Fibroblast of skin of back (primary cell): ENCODE measurements at regions not wholly inside any gene's neighbourhood (a gene's known extent, or its start where the extent isn't known, plus 50 kb on each side); places are given as distances from the start of the nearest gene placed in this dataset.
"Not testable (repeated sequence)": the region's sequence is repeated elsewhere in the genome, so short reads cannot be mapped to it uniquely, and the experiment has no call there.

ENCODE experiments used
- DNase-seq: peaks from one replicate; pipeline ENCODE4 v3.0.0-alpha.2; 2013

GRCh38 chr3:163632722-163633121, 1445.6 kb downstream of the SI start:
- DNase-seq = no peak

GRCh38 chr3:163626753-163627152, 1451.5 kb downstream of the SI start:
- DNase-seq = no peak

GRCh38 chr3:163622384-163622783, 1455.9 kb downstream of the SI start:
- DNase-seq = no peak

GRCh38 chr3:163614886-163615285, 1463.4 kb downstream of the SI start:
- no peak for DNase-seq

- DNase-seq = no peak
Observed at GRCh38 chr3:163605915-163606314, 1472.4 kb downstream of the SI start.

GRCh38 chr3:163601426-163601825, 1476.9 kb downstream of the SI start:
- DNase-seq = no peak

GRCh38 chr3:163587342-163587741, 1491.0 kb downstream of the SI start:
- peak; percentile 2 for DNase-seq

- no peak for DNase-seq
Observed at GRCh38 chr3:163582967-163583366, 1495.3 kb downstream of the SI start.

GRCh38 chr3:163577271-163577670, 1501.0 kb downstream of the SI start:
- no peak for DNase-seq

- no peak for DNase-seq
Observed at GRCh38 chr3:163576314-163576713, 1502.0 kb downstream of the SI start.

GRCh38 chr3:163573324-163573723, 1505.0 kb downstream of the SI start:
- no peak for DNase-seq

GRCh38 chr3:163572856-163573255, 1505.4 kb downstream of the SI start:
- no peak for DNase-seq

GRCh38 chr3:163563485-163563884, 1514.8 kb downstream of the SI start:
- DNase-seq = no peak

GRCh38 chr3:163562625-163563024, 1515.7 kb downstream of the SI start:
- DNase-seq = no peak

GRCh38 chr3:163561151-163561550, 1517.1 kb downstream of the SI start:
- no peak for DNase-seq

GRCh38 chr3:163560459-163560858, 1517.8 kb downstream of the SI start:
- DNase-seq = no peak

GRCh38 chr3:163556813-163557523, 1521.3 kb downstream of the SI start:
- no peak for DNase-seq

- no peak for DNase-seq
Observed at GRCh38 chr3:163555918-163556317, 1522.4 kb downstream of the SI start.

GRCh38 chr3:163552659-163552966, 1525.7 kb downstream of the SI start:
- no peak for DNase-seq

- DNase-seq = not testable (repeated sequence)
Observed at GRCh38 chr3:163551915-163552658, 1526.2 kb downstream of the SI start.

- no peak for DNase-seq
Observed at GRCh38 chr3:163548015-163548414, 1530.3 kb downstream of the SI start.

- no peak for DNase-seq
Observed at GRCh38 chr3:163547014-163547685, 1531.1 kb downstream of the SI start.

- no peak for DNase-seq
Observed at GRCh38 chr3:163543662-163544061, 1534.6 kb downstream of the SI start.

GRCh38 chr3:163541629-163542028, 1536.7 kb downstream of the SI start:
- no peak for DNase-seq
